ENCODE measurements at regions not wholly inside any gene's neighbourhood (a gene's known extent, or its start where the extent isn't known, plus 50 kb on each side); places are given as distances from the start of the nearest gene placed in this dataset.

GRCh38 chr2:118244686-118245085 is 156.4 kb downstream of the INSIG2 start:
- Histone ChIP-seq H3K27ac (ENCODE audit: low read depth, low read length) (no peak overlapping the region), H3K4me3 (ENCODE audit: low read length) (no peak overlapping the region), H3K9ac (ENCODE audit: low read length) (no peak overlapping the region), H3K27me3 (ENCODE audit: control insufficient read depth, insufficient read depth, low read length) (no peaks in the 10 kb centered on the region), H3K36me3 (ENCODE audit: control insufficient read depth, insufficient read depth, low read length) (no peaks in the 10 kb centered on the region), H3K4me1 (ENCODE audit: control insufficient read depth, insufficient read depth, low read length) (no peaks in the 10 kb centered on the region)

GRCh38 chr2:118243031-118243430 is 154.8 kb downstream of the INSIG2 start:
- no peaks in the 10 kb centered on the region for H3K27me3 ChIP-seq (ENCODE audit: control insufficient read depth, insufficient read depth, low read length)
- no peak overlapping the region for H3K27ac ChIP-seq (ENCODE audit: low read depth, low read length)
- no peak overlapping the region for H3K9ac ChIP-seq (ENCODE audit: low read length)
- H3K4me1 ChIP-seq (ENCODE audit: control insufficient read depth, insufficient read depth, low read length): no peaks in the 10 kb centered on the region
- no peaks in the 10 kb centered on the region for H3K36me3 ChIP-seq (ENCODE audit: control insufficient read depth, insufficient read depth, low read length)
- no peak overlapping the region for H3K4me3 ChIP-seq (ENCODE audit: low read length)

- no peak overlapping the region for H3K4me3 ChIP-seq (ENCODE audit: low read length)
- no peak overlapping the region for H3K9ac ChIP-seq (ENCODE audit: low read length)
- H3K4me1 ChIP-seq (ENCODE audit: control insufficient read depth, insufficient read depth, low read length): no peaks in the 10 kb centered on the region
- no peaks in the 10 kb centered on the region for H3K36me3 ChIP-seq (ENCODE audit: control insufficient read depth, insufficient read depth, low read length)
- no peak overlapping the region for H3K27ac ChIP-seq (ENCODE audit: low read depth, low read length)
- H3K27me3 ChIP-seq (ENCODE audit: control insufficient read depth, insufficient read depth, low read length): no peaks in the 10 kb centered on the region
Observed at GRCh38 chr2:118242216-118242615, 153.9 kb downstream of the INSIG2 start.

GRCh38 chr2:118241128-118241527 is 152.9 kb downstream of the INSIG2 start:
- Histone ChIP-seq H3K4me3 (ENCODE audit: low read length) (no peak overlapping the region), H3K9ac (ENCODE audit: low read length) (no peak overlapping the region), H3K27me3 (ENCODE audit: control insufficient read depth, insufficient read depth, low read length) (no peaks in the 10 kb centered on the region), H3K36me3 (ENCODE audit: control insufficient read depth, insufficient read depth, low read length) (no peaks in the 10 kb centered on the region), H3K4me1 (ENCODE audit: control insufficient read depth, insufficient read depth, low read length) (no peaks in the 10 kb centered on the region), H3K27ac (ENCODE audit: low read depth, low read length) (no peak overlapping the region)

- Histone ChIP-seq H3K4me3 (ENCODE audit: low read length) (no peak overlapping the region), H3K4me1 (ENCODE audit: control insufficient read depth, insufficient read depth, low read length) (no peaks in the 10 kb centered on the region), H3K36me3 (ENCODE audit: control insufficient read depth, insufficient read depth, low read length) (no peaks in the 10 kb centered on the region), H3K27ac (ENCODE audit: low read depth, low read length) (no peak overlapping the region), H3K9ac (ENCODE audit: low read length) (no peak overlapping the region), H3K27me3 (ENCODE audit: control insufficient read depth, insufficient read depth, low read length) (no peaks in the 10 kb centered on the region)
Observed at GRCh38 chr2:118240276-118240675, 152.0 kb downstream of the INSIG2 start.

GRCh38 chr2:118239284-118239683 is 151.0 kb downstream of the INSIG2 start:
- Histone ChIP-seq H3K4me1 (ENCODE audit: control insufficient read depth, insufficient read depth, low read length) (no peaks in the 10 kb centered on the region), H3K27me3 (ENCODE audit: control insufficient read depth, insufficient read depth, low read length) (no peaks in the 10 kb centered on the region), H3K9ac (ENCODE audit: low read length) (no peak overlapping the region), H3K36me3 (ENCODE audit: control insufficient read depth, insufficient read depth, low read length) (no peaks in the 10 kb centered on the region), H3K27ac (ENCODE audit: low read depth, low read length) (no peak overlapping the region), H3K4me3 (ENCODE audit: low read length) (no peak overlapping the region)

GRCh38 chr2:118237451-118237850 is 149.2 kb downstream of the INSIG2 start:
- no peaks in the 10 kb centered on the region for H3K36me3 ChIP-seq (ENCODE audit: control insufficient read depth, insufficient read depth, low read length)
- H3K27me3 ChIP-seq (ENCODE audit: control insufficient read depth, insufficient read depth, low read length): no peaks in the 10 kb centered on the region
- H3K27ac ChIP-seq (ENCODE audit: low read depth, low read length): no peak overlapping the region
- H3K9ac ChIP-seq (ENCODE audit: low read length): no peak overlapping the region
- H3K4me3 ChIP-seq (ENCODE audit: low read length): no peak overlapping the region
- H3K4me1 ChIP-seq (ENCODE audit: control insufficient read depth, insufficient read depth, low read length): no peaks in the 10 kb centered on the region

- Histone ChIP-seq H3K27ac (ENCODE audit: low read depth, low read length) (no peak overlapping the region), H3K4me1 (ENCODE audit: control insufficient read depth, insufficient read depth, low read length) (no peaks in the 10 kb centered on the region), H3K9ac (ENCODE audit: low read length) (no peak overlapping the region), H3K4me3 (ENCODE audit: low read length) (no peak overlapping the region), H3K36me3 (ENCODE audit: control insufficient read depth, insufficient read depth, low read length) (no peaks in the 10 kb centered on the region), H3K27me3 (ENCODE audit: control insufficient read depth, insufficient read depth, low read length) (no peaks in the 10 kb centered on the region)
Observed at GRCh38 chr2:118232796-118233195, 144.5 kb downstream of the INSIG2 start.

GRCh38 chr2:118232391-118232790 is 144.1 kb downstream of the INSIG2 start:
- Histone ChIP-seq H3K27me3 (ENCODE audit: control insufficient read depth, insufficient read depth, low read length) (no peaks in the 10 kb centered on the region), H3K36me3 (ENCODE audit: control insufficient read depth, insufficient read depth, low read length) (no peaks in the 10 kb centered on the region), H3K27ac (ENCODE audit: low read depth, low read length) (no peak overlapping the region)

GRCh38 chr2:118231759-118232158 is 143.5 kb downstream of the INSIG2 start:
- H3K4me1 ChIP-seq (ENCODE audit: control insufficient read depth, insufficient read depth, low read length): no peaks in the 10 kb centered on the region
- H3K36me3 ChIP-seq (ENCODE audit: control insufficient read depth, insufficient read depth, low read length): no peaks in the 10 kb centered on the region
- H3K27ac ChIP-seq (ENCODE audit: low read depth, low read length): no peak overlapping the region
- no peaks in the 10 kb centered on the region for H3K27me3 ChIP-seq (ENCODE audit: control insufficient read depth, insufficient read depth, low read length)
- H3K4me3 ChIP-seq (ENCODE audit: low read length): no peak overlapping the region
- no peak overlapping the region for H3K9ac ChIP-seq (ENCODE audit: low read length)

More at GRCh38 chr2:118232391-118232790, 144.1 kb downstream of the INSIG2 start:
- Histone ChIP-seq H3K4me1 (ENCODE audit: control insufficient read depth, insufficient read depth, low read length) (no peaks in the 10 kb centered on the region), H3K4me3 (ENCODE audit: low read length) (no peak overlapping the region), H3K9ac (ENCODE audit: low read length) (no peak overlapping the region)

- Histone ChIP-seq H3K9ac (ENCODE audit: low read length) (no peak overlapping the region), H3K4me1 (ENCODE audit: control insufficient read depth, insufficient read depth, low read length) (peaks cover 3% of the 10 kb centered on the region), H3K27me3 (ENCODE audit: control insufficient read depth, insufficient read depth, low read length) (peaks cover 19% of the 10 kb centered on the region), H3K4me3 (ENCODE audit: low read length) (no peak overlapping the region), H3K27ac (ENCODE audit: low read depth, low read length) (no peak overlapping the region), H3K36me3 (ENCODE audit: control insufficient read depth, insufficient read depth, low read length) (no peaks in the 10 kb centered on the region)
Observed at GRCh38 chr2:118227698-118228508, 139.6 kb downstream of the INSIG2 start.

GRCh38 chr2:118225666-118226065 is 137.4 kb downstream of the INSIG2 start:
- Histone ChIP-seq H3K4me3 (ENCODE audit: low read length) (no peak overlapping the region), H3K27me3 (ENCODE audit: control insufficient read depth, insufficient read depth, low read length) (peaks cover 19% of the 10 kb centered on the region), H3K27ac (ENCODE audit: low read depth, low read length) (no peak overlapping the region), H3K36me3 (ENCODE audit: control insufficient read depth, insufficient read depth, low read length) (no peaks in the 10 kb centered on the region), H3K4me1 (ENCODE audit: control insufficient read depth, insufficient read depth, low read length) (peaks cover 3% of the 10 kb centered on the region), H3K9ac (ENCODE audit: low read length) (no peak overlapping the region)

GRCh38 chr2:118224895-118225311 is 136.6 kb downstream of the INSIG2 start:
- H3K9ac ChIP-seq (ENCODE audit: low read length): no peak overlapping the region
- H3K27me3 ChIP-seq (ENCODE audit: control insufficient read depth, insufficient read depth, low read length): peaks cover 19% of the 10 kb centered on the region
- no peak overlapping the region for H3K27ac ChIP-seq (ENCODE audit: low read depth, low read length)
- no peaks in the 10 kb centered on the region for H3K36me3 ChIP-seq (ENCODE audit: control insufficient read depth, insufficient read depth, low read length)
- peaks cover 3% of the 10 kb centered on the region for H3K4me1 ChIP-seq (ENCODE audit: control insufficient read depth, insufficient read depth, low read length)
- no peak overlapping the region for H3K4me3 ChIP-seq (ENCODE audit: low read length)

Data from rectal smooth muscle tissue (tissue), 1 donor.